ENCODE measurements at regions not wholly inside any gene's neighbourhood (a gene's known extent, or its start where the extent isn't known, plus 50 kb on each side); places are given as distances from the start of the nearest gene placed in this dataset.

GRCh38 chr2:2758793-2759367, 427.8 kb upstream of the MYT1L start:
- TF ChIP-seq EP300 (IDR thresholded peaks at IDR 0.05) = no peak
- TF ChIP-seq CTCF (IDR thresholded peaks at IDR 0.05) = no peak
- no peak for TF ChIP-seq POLR2A (IDR thresholded peaks at IDR 0.05)
- TF ChIP-seq POLR2AphosphoS5 (IDR thresholded peaks at IDR 0.05) = no peak

All from suprapubic skin (tissue), 4 donors.